HEK293T (cell line): ENCODE measurements at regions not wholly inside any gene's neighbourhood (a gene's known extent, or its start where the extent isn't known, plus 50 kb on each side); places are given as distances from the start of the nearest gene placed in this dataset.

Experiments used
- CTCF ChIA-PET: fragments of 350-600 bp; formaldehyde crosslinking; extraction: SDS; loops from one replicate; lab custom pipeline; 2021; ENCODE audit warnings: antibody characterized with exemption, inconsistent platforms; lab: Yijun Ruan, JAX
- POLR2A ChIA-PET: fragments of 350-600 bp; formaldehyde crosslinking; extraction: SDS; loops from one replicate; lab custom pipeline; 2020; ENCODE audit warnings: antibody characterized with exemption, inconsistent platforms; lab: Yijun Ruan, JAX
- DNase-seq: peaks from one replicate; pipeline ENCODE4 v3.0.0; 2012; ENCODE audit warnings: mixed read lengths; ENCODE audit errors: extremely low spot score
- ARNT ChIP-seq: fragments of 450-650 bp; IDR thresholded peaks from 2 replicates; pipeline ENCODE4 v1.6.1; 2017; ENCODE audit warnings: mild to moderate bottlenecking
- BHLHE40 ChIP-seq: fragments of 450-650 bp; IDR thresholded peaks from 2 replicates; pipeline ENCODE4 v1.6.1; 2016; ENCODE audit warnings: mild to moderate bottlenecking, moderate library complexity, borderline replicate concordance
- CTBP1 ChIP-seq: fragments of 450-650 bp; IDR thresholded peaks from 2 replicates; pipeline ENCODE4 v1.6.1; 2016; ENCODE audit warnings: borderline replicate concordance
- ELF4 ChIP-seq: fragments of 450-650 bp; IDR thresholded peaks from 2 replicates; pipeline ENCODE4 v1.6.1; 2017; ENCODE audit warnings: antibody characterized with exemption
- FOXA1 ChIP-seq: fragments of 450-650 bp; IDR thresholded peaks from 2 replicates; pipeline ENCODE4 v1.6.1; 2016; ENCODE audit warnings: mild to moderate bottlenecking
- FOXK2 ChIP-seq: fragments of 450-650 bp; IDR thresholded peaks from 2 replicates; pipeline ENCODE4 v1.6.1; 2016; ENCODE audit warnings: mild to moderate bottlenecking
- FOXM1 ChIP-seq: fragments of 450-650 bp; IDR thresholded peaks from 2 replicates; pipeline ENCODE4 v1.6.1; 2017; ENCODE audit warnings: mild to moderate bottlenecking, borderline replicate concordance
- HDGF ChIP-seq: fragments of 450-650 bp; IDR thresholded peaks from 2 replicates; pipeline ENCODE4 v1.6.1; 2017; ENCODE audit warnings: antibody characterized with exemption, borderline replicate concordance
- L3MBTL2 ChIP-seq: fragments of 450-650 bp; conservative IDR thresholded peaks from 2 replicates; pipeline ENCODE4 v1.6.1; 2016; ENCODE audit warnings: mild to moderate bottlenecking
- LEF1 ChIP-seq: fragments of 450-650 bp; IDR thresholded peaks from 2 replicates; pipeline ENCODE4 v1.6.1; 2017; ENCODE audit warnings: mild to moderate bottlenecking, borderline replicate concordance
- NFRKB ChIP-seq: fragments of 450-650 bp; IDR thresholded peaks from 2 replicates; pipeline ENCODE4 v1.6.1; 2016; ENCODE audit warnings: mild to moderate bottlenecking, moderate library complexity
- SP1 ChIP-seq: fragments of 450-650 bp; IDR thresholded peaks from 2 replicates; pipeline ENCODE4 v1.6.1; 2017
- SUZ12 ChIP-seq: fragments of 450-650 bp; IDR thresholded peaks from 2 replicates; pipeline ENCODE4 v1.6.1; 2016; ENCODE audit warnings: mild to moderate bottlenecking
- TARDBP ChIP-seq: fragments of 450-650 bp; IDR thresholded peaks from 2 replicates; pipeline ENCODE4 v1.6.1; 2016
- ZNF384 ChIP-seq: fragments of 450-650 bp; IDR thresholded peaks from 2 replicates; pipeline ENCODE4 v1.6.1; 2016
- TF ChIP-seq, protein P1 (sequence below): fragments of 450-650 bp; IDR thresholded peaks from 2 replicates; pipeline ENCODE4 v1.6.1; 2016

DNA sequence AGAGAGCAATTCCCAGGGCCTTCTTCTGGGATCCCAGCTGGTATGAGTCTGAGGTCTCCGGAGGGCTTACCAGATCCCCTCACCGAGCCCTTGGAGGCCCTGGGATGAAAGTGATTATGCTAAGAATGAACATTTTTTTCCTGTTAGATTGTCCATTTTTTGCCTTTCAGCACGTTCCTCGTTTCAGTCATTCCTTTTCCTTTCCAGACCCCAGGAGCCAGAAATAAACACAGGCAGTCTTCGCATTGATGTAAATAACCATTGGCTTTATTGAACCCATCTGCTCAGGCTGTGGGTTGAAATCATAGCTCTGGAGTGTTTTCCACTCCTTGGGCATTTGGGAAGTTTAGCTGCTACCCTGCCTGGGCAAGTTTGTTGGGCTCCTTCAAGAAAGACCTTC, 320.9 kb upstream of the AUTS2 start:
- no peak for TF ChIP-seq HDGF
- no peak for TF ChIP-seq CTBP1
- TF ChIP-seq FOXA1: no peak
- TF ChIP-seq, protein P1, sequence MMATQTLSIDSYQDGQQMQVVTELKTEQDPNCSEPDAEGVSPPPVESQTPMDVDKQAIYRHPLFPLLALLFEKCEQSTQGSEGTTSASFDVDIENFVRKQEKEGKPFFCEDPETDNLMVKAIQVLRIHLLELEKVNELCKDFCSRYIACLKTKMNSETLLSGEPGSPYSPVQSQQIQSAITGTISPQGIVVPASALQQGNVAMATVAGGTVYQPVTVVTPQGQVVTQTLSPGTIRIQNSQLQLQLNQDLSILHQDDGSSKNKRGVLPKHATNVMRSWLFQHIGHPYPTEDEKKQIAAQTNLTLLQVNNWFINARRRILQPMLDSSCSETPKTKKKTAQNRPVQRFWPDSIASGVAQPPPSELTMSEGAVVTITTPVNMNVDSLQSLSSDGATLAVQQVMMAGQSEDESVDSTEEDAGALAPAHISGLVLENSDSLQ: no peak
- TF ChIP-seq NFRKB: no peak
- TF ChIP-seq L3MBTL2: no peak
- no peak for TF ChIP-seq BHLHE40
- no peak for TF ChIP-seq FOXM1
- no peak for TF ChIP-seq ELF4
- no peak for TF ChIP-seq LEF1
- TF ChIP-seq ZNF384: no peak
- TF ChIP-seq SP1: no peak
- TF ChIP-seq ARNT: no peak
- no peak for TF ChIP-seq FOXK2
- ChIA-PET CTCF (no interaction called here), POLR2A (no interaction called here)
- DNase-seq: no peak

GRCh38 chr7:69282946-69283345, 315.3 kb upstream of the AUTS2 start:
- TF ChIP-seq ELF4: no peak
- no peak for TF ChIP-seq ZNF384
- no peak for TF ChIP-seq L3MBTL2
- no peak for TF ChIP-seq FOXM1
- TF ChIP-seq FOXA1: no peak
- TF ChIP-seq NFRKB: no peak
- no peak for TF ChIP-seq BHLHE40
- TF ChIP-seq ARNT: no peak
- ChIA-PET POLR2A (no interaction called here), CTCF (interaction anchor here (0.7 kb wide), 1 partner anchor 760 kb away, joined by 3 read pairs; no protein-coding TSS in a partner anchor)
- no peak for DNase-seq

DNA sequence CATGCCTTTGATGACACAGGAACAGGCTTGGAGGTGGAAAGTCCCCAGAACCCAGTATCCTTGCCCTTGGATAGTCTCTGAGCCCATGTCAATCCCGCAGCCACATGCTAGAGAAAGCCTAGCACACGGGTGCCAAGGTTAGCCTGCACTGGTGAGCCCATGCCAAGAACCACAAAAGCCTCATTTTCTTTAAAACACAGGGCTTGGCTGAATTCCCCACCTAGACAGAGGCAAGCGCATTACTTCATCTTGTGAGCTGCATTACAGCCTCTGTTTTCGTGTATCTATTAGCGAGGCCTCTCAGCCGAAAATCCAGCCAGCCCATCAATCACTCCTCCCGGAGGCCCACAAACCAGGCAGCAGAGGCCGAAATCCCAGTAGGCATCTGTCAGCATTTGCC, 314.9 kb upstream of the AUTS2 start:
- ChIA-PET POLR2A (no interaction called here), CTCF (no interaction called here)
- no peak for DNase-seq
- TF ChIP-seq HDGF (no peak), FOXA1 (no peak), ELF4 (no peak), ZNF384 (no peak), L3MBTL2 (no peak), CTBP1 (no peak)
- TF ChIP-seq, protein P1: no peak

- DNase-seq: no peak
- TF ChIP-seq FOXA1: no peak
- no peak for TF ChIP-seq CTBP1
- TF ChIP-seq, protein P1: no peak
- POLR2A ChIA-PET: no interaction called here
- CTCF ChIA-PET: no interaction called here
Observed at GRCh38 chr7:69285854-69286253, 312.4 kb upstream of the AUTS2 start.

GRCh38 chr7:69295977-69296376, 302.3 kb upstream of the AUTS2 start:
- POLR2A ChIA-PET: no interaction called here
- CTCF ChIA-PET: no interaction called here
- DNase-seq: no peak
- TF ChIP-seq SP1: no peak
- no peak for TF ChIP-seq BHLHE40
- TF ChIP-seq L3MBTL2: no peak
- no peak for TF ChIP-seq HDGF
- no peak for TF ChIP-seq FOXK2
- TF ChIP-seq ARNT: no peak
- TF ChIP-seq ZNF384: no peak
- TF ChIP-seq SUZ12: no peak
- TF ChIP-seq LEF1: no peak
- TF ChIP-seq NFRKB: no peak
- TF ChIP-seq, protein P1: no peak
- TF ChIP-seq CTBP1: no peak
- TF ChIP-seq ELF4: no peak
- no peak for TF ChIP-seq TARDBP
- no peak for TF ChIP-seq FOXM1
- TF ChIP-seq FOXA1: no peak

GRCh38 chr7:69301253-69301652, 297.0 kb upstream of the AUTS2 start:
- TF ChIP-seq SP1 (no peak), HDGF (no peak), TARDBP (no peak), BHLHE40 (no peak), NFRKB (no peak), ZNF384 (no peak), ELF4 (no peak), ARNT (no peak), CTBP1 (no peak), FOXK2 (no peak), FOXM1 (no peak), LEF1 (no peak)
- TF ChIP-seq, protein P1: no peak
- POLR2A ChIA-PET: no interaction called here
- no peak for DNase-seq
- CTCF ChIA-PET: no interaction called here
